Activated CD4-positive, alpha-beta T cell treated with anti-CD3 and anti-CD28 coated beads, Interleukin-2, amount 50 U/mL, for 48 hours (primary cell): ENCODE measurements at regions not wholly inside any gene's neighbourhood (a gene's known extent, or its start where the extent isn't known, plus 50 kb on each side); places are given as distances from the start of the nearest gene placed in this dataset.

ENCODE experiments used
- DNase-seq, 2 experiments: peaks; one replicate each; pipeline ENCODE4 v3.0.0-alpha.2; 2020

- DNase-seq, result no peak
Measured at GRCh38 chr12:91964501-91964900, 181.1 kb downstream of the BTG1 start.

DNA sequence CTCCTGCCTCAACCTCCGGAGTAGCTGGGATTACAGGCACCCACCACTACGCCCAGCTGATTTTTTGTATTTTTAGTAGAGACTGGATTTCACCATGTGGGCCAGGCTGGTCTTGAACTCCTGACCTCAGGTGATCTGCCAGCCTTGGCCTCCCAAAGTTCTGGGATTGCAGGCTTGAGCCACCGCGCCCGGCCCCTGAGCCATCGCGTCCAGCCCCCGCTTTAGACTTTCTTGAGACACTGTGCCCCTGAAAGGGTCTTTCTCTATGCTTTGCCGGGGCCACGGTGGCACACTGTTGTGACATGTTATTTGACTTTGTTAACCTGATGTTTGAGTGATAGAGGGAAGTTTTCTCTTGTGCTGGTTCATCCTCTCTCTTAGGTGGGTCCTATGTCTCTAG lies 186.4 kb downstream of the BTG1 start:
- no peak for DNase-seq

DNA sequence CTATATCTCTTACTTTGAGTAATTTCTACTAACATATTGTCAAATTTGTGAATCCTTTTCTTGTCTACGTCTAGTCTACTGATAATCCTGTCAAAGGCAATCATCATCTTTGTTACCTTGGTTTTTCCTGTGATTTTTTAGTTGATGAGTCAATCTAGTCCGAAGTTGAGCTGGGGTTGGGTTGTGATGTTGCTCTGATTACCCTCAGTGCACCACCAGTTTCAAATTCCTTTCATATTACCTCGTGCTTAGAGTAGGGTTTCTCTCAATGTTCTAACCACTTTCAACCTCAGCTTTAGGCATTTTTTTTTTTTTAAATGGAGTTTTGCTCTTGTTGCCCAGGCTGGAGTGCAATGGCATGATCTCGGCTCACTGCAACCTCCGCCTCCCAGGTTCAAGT lies 186.8 kb downstream of the BTG1 start:
- no peak for DNase-seq

DNA sequence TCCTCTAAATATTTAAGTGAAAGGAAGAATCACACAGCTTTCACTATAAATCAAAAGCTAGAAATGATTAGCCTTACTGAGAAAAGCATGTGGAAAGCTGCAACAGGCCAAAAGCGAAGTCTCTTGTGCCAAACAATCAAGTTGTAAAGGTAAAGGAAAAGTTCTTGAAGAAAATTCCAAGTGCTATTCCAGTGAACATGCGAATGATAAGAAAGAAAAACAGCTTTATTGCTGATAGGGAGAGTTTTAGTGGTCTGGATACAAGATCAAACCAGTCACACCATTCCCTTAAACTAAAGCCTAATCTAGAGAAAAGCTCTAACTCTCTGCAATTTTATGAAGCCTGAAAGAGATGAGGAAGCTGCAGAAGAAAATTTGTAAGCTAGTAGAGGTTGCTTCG lies 190.9 kb downstream of the BTG1 start:
- DNase-seq, result no peak

- no peak for DNase-seq
Measured at GRCh38 chr12:91954326-91954725, 191.3 kb downstream of the BTG1 start.

GRCh38 chr12:91952916-91953315 lies 192.7 kb downstream of the BTG1 start:
- no peak for DNase-seq

GRCh38 chr12:91951571-91951970 lies 194.1 kb downstream of the BTG1 start:
- DNase-seq, result no peak

GRCh38 chr12:91948504-91948903 lies 197.1 kb downstream of the BTG1 start:
- DNase-seq, result no peak

DNA sequence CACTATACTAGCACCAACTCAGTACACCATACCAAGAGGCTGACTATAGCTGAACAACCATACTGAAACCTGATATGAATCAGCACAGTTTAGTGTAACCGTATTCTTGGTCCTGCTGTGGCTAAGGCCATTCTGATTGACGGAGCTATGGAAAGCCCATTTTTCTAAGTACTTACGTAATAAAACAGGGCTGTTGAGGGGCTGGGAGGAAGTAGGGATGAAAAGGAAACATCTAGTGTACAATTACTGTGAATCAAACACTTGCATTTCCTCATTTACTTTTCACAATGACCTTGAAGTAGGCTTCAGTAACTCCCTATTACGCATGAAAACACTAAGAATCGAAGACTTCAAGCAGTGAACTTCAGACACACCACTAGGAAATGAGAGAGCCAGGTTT lies 198.2 kb downstream of the BTG1 start:
- DNase-seq, result no peak

DNA sequence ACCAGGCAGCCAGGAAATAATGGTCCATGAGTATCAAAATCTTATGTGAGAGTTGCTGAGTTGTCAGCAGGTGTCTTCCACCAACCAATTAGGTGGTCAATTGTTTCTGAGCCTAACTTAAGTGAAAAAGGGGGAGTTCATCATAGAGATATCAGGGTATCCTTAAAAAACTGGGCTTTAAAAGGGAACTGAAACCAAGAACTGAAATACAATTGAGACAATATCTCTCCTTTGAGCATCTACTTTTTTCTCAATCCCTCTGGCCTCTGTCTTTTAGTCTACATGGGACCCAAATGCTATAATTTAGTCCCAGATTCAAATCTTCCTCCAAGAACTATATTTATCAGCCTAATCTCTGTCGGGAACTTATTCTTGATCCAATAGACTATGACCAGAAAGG lies 201.0 kb downstream of the BTG1 start:
- DNase-seq, result no peak

GRCh38 chr12:91940826-91941570 lies 204.6 kb downstream of the BTG1 start:
- no peak for DNase-seq

- DNase-seq, result no peak
Measured at GRCh38 chr12:91940322-91940721, 205.3 kb downstream of the BTG1 start.

- DNase-seq, result no peak
Measured at GRCh38 chr12:91937706-91938105, 207.9 kb downstream of the BTG1 start.

GRCh38 chr12:91937009-91937408 lies 208.6 kb downstream of the BTG1 start:
- no peak for DNase-seq

DNA sequence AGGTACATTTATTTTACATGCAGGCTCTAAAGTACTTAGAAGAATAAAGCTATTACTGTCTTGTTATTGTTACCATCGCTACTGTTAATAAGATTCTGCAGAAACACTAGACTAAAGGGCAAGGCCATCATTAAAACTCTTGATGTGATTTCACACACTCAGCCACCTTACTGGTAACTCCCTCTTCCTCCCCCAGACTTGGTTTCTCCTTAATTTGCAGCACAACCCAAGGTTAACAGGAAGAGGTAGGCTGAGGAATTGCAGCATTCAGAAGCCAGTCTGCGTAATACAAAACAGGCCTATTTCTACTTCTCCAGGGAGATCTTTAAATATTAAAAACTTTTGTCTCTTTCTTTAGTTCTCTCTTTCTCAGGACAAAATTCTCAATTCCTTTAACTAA lies 210.3 kb downstream of the BTG1 start:
- DNase-seq, result no peak

- no peak for DNase-seq
Measured at GRCh38 chr12:91931111-91931510, 214.5 kb downstream of the BTG1 start.

GRCh38 chr12:91928501-91928900 lies 217.1 kb downstream of the BTG1 start:
- DNase-seq, result no peak

DNA sequence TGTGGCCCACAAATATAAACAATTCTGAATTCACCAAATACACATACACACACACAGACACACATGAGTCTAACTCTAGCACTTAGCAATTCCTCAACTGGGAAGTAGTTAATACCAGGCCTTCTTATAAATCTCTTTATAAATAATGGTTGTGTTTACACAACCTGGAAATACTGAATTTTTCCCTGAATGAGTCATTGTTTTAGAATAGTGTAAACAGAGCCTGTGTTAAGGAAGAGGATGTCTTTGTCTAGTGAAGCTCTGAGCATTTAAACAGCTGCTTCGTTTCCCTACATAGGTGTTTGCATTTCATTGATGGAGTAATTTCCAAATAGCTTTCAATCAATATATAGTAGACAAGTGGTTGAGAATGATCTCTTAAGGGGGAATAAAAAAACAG lies 218.8 kb downstream of the BTG1 start:
- DNase-seq, result no peak

- DNase-seq, result no peak
Measured at GRCh38 chr12:91924827-91925226, 220.8 kb downstream of the BTG1 start.

DNA sequence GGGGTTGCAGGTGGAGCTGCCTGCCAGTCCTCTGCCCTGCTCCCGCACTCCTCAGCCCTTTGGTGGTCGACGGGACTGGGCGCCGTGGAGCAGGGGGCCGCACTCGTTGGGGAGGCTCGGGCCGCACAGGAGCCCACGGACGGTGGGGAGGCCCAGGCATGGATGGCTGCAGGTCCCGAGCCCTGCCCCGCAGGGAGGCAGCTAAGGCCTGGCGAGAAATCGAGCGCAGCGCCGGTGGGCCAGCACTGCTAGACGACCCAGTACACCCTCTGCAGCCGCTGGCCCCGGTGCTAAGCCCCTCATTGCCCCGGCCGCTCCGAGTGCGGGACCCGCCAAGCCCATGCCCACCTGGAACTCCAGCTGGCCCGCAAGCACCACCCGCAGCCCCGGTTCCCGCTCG lies 221.8 kb downstream of the BTG1 start:
- no peak for DNase-seq

DNA sequence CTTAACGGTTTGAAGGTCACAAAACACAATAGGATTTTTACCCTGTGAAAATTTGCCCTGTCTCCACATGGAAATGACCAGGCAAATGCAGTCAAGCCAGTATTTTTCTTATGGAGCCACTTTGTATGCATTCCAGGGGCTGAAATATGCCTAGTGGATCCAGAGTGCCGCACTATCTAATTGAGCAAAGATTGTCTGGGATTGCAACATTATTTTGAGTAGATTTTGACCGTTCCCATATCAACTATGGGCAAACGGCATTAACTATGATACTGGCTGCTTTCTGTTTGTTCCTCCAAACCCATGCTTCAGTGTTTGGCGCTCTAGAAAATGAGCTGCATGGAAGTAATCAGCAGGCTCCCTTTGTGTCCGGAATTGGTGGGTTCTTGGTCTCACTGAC lies 223.0 kb downstream of the BTG1 start:
- no peak for DNase-seq

GRCh38 chr12:91922139-91922538 lies 223.5 kb downstream of the BTG1 start:
- DNase-seq, result no peak

DNA sequence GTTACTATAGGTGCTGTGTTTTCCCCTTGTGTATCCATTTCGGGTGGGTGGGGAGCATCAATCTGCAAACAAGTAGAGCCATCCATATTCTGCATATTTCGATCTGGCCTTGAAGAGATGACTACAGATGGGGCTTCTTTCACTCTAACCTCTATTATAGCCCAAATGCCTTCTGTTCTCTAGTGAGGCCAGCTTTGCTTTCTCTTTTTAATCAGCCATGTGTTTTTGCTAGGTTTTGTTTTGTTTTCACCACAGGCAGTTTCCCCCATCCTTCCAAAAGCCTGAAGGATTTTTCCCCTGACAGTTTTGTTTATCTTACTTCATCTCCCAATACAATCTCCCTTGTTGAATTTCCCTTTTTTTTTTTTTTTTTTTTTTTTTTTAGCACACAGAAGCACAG lies 224.1 kb downstream of the BTG1 start:
- DNase-seq, result no peak

DNA sequence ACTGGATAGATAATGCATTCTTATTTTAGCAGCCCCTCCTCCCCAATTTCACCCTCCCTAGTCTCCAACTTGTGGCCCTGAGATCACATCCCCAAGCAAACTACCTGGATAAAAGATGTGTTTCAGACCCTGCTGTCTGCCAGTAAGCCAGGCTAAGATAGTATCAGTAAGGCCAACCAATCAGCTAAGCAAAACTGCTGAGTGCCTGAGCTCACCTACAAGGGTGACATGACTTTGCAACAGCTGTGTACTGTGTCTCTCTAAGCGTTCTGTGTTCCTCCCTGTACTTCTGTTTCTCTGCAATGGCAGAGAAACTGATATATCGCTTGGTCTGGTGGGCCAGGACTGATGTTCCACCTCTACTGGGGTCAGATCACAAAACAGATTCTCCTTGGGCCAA lies 224.9 kb downstream of the BTG1 start:
- DNase-seq, result no peak

DNA sequence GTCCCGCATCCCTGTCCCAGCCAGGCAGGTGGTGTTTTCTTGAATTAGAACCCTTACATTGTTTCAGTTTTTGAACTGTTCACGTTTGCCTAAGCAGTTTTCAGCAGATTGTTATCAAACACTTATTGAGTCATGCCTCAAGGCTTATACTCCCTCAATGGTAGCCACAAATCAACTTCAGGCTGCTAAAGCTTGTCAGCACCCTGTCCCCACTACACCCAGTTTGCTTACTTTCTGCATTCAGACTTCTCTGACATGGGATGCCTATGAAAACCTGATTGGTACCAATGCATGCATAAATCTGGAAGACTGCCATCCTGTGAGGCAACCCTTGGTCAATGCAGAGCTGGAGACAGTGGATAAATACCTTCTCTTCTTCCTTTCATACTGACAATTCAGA lies 225.4 kb downstream of the BTG1 start:
- DNase-seq, result no peak

DNA sequence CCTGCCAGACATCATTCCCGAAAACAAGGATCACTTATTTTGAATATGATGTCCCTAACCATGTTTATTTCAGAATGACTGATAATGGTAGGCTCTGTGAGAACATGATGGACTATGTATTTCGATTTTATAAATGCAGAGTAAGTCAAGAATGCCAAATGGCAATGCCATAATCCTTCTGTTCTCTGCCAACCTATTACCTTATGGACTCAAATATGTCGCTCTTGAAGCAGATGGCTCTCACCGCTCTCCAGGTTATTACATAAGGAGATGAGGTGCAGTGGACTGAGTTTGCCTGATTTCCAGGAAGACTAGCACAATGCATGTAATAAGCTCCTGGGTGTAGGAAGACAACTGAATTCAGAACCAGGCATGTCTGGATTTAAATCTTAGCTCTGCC lies 227.2 kb downstream of the BTG1 start:
- no peak for DNase-seq
